ENCODE measurements at regions not wholly inside any gene's neighbourhood (a gene's known extent, or its start where the extent isn't known, plus 50 kb on each side); places are given as distances from the start of the nearest gene placed in this dataset.
"Not testable (repeated sequence)": the region's sequence is repeated elsewhere in the genome, so short reads cannot be mapped to it uniquely, and the experiment has no call there.

DNA sequence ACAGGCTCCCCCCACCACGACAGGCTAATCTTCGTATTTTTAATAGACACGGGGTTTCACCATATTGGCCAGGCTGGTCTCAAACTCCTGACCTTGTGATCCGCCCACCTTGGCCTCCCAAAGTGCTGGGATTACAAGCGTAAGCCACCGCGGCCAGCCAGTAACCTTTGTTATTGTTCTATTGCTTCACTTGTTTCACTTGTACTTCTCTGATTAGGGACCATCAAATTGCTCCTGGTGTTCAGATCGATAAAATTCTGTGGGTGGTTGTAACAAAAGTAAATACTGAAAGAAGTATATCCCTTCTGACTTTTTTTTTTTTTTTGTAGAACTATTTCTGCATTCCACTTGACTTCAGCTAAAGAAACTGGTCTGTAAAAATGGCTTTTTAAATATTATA lies 445.5 kb upstream of the CDH10 start:
- Histone ChIP-seq H3F3A (ENCODE audit: insufficient read depth) (no peaks in the 10 kb centered on the region), H3K4me3 (ENCODE audit: insufficient read depth, low read length, poor library complexity, severe bottlenecking) (no peak overlapping the region), H3K36me3 (ENCODE audit: low read length) (no peaks in the 10 kb centered on the region), H4K20me1 (ENCODE audit: low read depth, low read length) (no peaks in the 10 kb centered on the region), H3K9me2 (replicated peaks; ENCODE audit: insufficient read depth, low read length) (no peaks in the 10 kb centered on the region), H3K27ac (ENCODE audit: low read depth, low read length) (no peak overlapping the region), H3K4me2 (ENCODE audit: low read depth, low read length, poor library complexity, severe bottlenecking) (no peak overlapping the region), H3K9me3 (ENCODE audit: insufficient read depth, low read length) (no peaks in the 10 kb centered on the region), H3K79me2 (ENCODE audit: insufficient read depth, low read length) (no peaks in the 10 kb centered on the region), H2AFZ (ENCODE audit: low read depth, low read length, severe bottlenecking) (peak overlapping the region; percentile 74), H3K27me3 (ENCODE audit: low read length) (no peaks in the 10 kb centered on the region), H3K9ac (ENCODE audit: low read length) (no peak overlapping the region)
- no peak for TF ChIP-seq EZH2phosphoT487 (conservative IDR thresholded peaks at IDR 0.05; ENCODE audit: low read length)
- TF ChIP-seq, protein P1, sequence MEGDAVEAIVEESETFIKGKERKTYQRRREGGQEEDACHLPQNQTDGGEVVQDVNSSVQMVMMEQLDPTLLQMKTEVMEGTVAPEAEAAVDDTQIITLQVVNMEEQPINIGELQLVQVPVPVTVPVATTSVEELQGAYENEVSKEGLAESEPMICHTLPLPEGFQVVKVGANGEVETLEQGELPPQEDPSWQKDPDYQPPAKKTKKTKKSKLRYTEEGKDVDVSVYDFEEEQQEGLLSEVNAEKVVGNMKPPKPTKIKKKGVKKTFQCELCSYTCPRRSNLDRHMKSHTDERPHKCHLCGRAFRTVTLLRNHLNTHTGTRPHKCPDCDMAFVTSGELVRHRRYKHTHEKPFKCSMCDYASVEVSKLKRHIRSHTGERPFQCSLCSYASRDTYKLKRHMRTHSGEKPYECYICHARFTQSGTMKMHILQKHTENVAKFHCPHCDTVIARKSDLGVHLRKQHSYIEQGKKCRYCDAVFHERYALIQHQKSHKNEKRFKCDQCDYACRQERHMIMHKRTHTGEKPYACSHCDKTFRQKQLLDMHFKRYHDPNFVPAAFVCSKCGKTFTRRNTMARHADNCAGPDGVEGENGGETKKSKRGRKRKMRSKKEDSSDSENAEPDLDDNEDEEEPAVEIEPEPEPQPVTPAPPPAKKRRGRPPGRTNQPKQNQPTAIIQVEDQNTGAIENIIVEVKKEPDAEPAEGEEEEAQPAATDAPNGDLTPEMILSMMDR (IDR thresholded peaks at IDR 0.05; ENCODE audit: insufficient read depth, low read length, poor library complexity, severe bottlenecking): no peak

DNA sequence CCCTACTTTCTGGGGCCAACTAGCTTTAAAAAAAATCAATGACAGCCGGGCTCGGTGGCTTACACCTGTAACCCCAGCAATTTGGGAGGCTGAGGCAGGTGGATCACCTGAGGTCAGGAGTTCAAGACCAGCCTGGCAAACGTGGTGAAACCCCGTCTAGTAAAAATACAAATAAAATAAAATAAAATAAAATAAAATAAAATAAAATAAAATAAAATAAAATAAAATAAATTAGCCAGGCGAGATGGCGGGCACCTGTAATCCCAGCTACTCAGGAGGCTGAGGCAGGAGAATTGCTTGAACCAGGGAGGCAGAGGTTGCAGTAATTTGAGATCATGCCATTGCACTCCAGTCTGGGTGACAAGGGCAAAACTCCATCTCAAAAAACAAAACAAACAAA lies 443.9 kb upstream of the CDH10 start:
- H3K9ac ChIP-seq (ENCODE audit: low read length); H2AFZ ChIP-seq (ENCODE audit: low read depth, low read length, severe bottlenecking); H3F3A ChIP-seq (ENCODE audit: insufficient read depth); H3K9me3 ChIP-seq (ENCODE audit: insufficient read depth, low read length); H3K27me3 ChIP-seq (ENCODE audit: low read length); H4K20me1 ChIP-seq (ENCODE audit: low read depth, low read length); H3K4me2 ChIP-seq (ENCODE audit: low read depth, low read length, poor library complexity, severe bottlenecking); H3K27ac ChIP-seq (ENCODE audit: low read depth, low read length); H3K36me3 ChIP-seq (ENCODE audit: low read length); H3K4me3 ChIP-seq (ENCODE audit: insufficient read depth, low read length, poor library complexity, severe bottlenecking); H3K9me2 ChIP-seq (replicated peaks; ENCODE audit: insufficient read depth, low read length); H3K79me2 ChIP-seq (ENCODE audit: insufficient read depth, low read length): not testable (repeated sequence)

DNA sequence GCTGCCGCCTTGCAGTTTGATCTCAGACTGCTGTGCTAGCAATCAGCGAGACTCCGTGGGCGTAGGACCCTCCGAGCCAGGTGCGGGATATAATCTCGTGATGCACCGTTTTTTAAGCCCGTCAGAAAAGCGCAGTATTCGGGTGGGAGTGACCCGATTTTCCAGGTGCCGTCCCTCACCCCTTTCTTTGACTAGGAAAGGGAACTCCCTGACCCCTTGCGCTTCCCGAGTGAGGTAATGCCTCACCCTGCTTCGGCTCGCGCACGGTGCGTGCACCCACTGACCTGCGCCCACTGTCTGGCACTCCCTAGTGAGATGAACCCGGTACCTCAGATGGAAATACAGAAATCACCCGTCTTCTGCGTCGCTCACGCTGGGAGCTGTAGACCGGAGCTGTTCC lies 438.5 kb upstream of the CDH10 start:
- not testable (repeated sequence) for H3F3A ChIP-seq (ENCODE audit: insufficient read depth); H2AFZ ChIP-seq (ENCODE audit: low read depth, low read length, severe bottlenecking); H3K9ac ChIP-seq (ENCODE audit: low read length); H3K79me2 ChIP-seq (ENCODE audit: insufficient read depth, low read length); H3K27me3 ChIP-seq (ENCODE audit: low read length); H3K4me2 ChIP-seq (ENCODE audit: low read depth, low read length, poor library complexity, severe bottlenecking); H3K9me2 ChIP-seq (replicated peaks; ENCODE audit: insufficient read depth, low read length); H3K4me3 ChIP-seq (ENCODE audit: insufficient read depth, low read length, poor library complexity, severe bottlenecking); H4K20me1 ChIP-seq (ENCODE audit: low read depth, low read length); H3K27ac ChIP-seq (ENCODE audit: low read depth, low read length); H3K9me3 ChIP-seq (ENCODE audit: insufficient read depth, low read length); H3K36me3 ChIP-seq (ENCODE audit: low read length)

GRCh38 chr5:25066239-25066638 lies 421.5 kb upstream of the CDH10 start:
- Histone ChIP-seq H3F3A (ENCODE audit: insufficient read depth) (no peaks in the 10 kb centered on the region), H3K4me3 (ENCODE audit: insufficient read depth, low read length, poor library complexity, severe bottlenecking) (no peak overlapping the region), H3K27me3 (ENCODE audit: low read length) (no peaks in the 10 kb centered on the region), H3K4me2 (ENCODE audit: low read depth, low read length, poor library complexity, severe bottlenecking) (no peak overlapping the region), H3K36me3 (ENCODE audit: low read length) (no peaks in the 10 kb centered on the region), H3K9ac (ENCODE audit: low read length) (no peak overlapping the region), H3K9me2 (replicated peaks; ENCODE audit: insufficient read depth, low read length) (no peaks in the 10 kb centered on the region), H2AFZ (ENCODE audit: low read depth, low read length, severe bottlenecking) (no peak overlapping the region), H3K79me2 (ENCODE audit: insufficient read depth, low read length) (no peaks in the 10 kb centered on the region), H4K20me1 (ENCODE audit: low read depth, low read length) (no peaks in the 10 kb centered on the region), H3K9me3 (ENCODE audit: insufficient read depth, low read length) (no peaks in the 10 kb centered on the region), H3K27ac (ENCODE audit: low read depth, low read length) (no peak overlapping the region)
- TF ChIP-seq EZH2phosphoT487 (conservative IDR thresholded peaks at IDR 0.05; ENCODE audit: low read length): no peak
- TF ChIP-seq, protein P1 (IDR thresholded peaks at IDR 0.05; ENCODE audit: insufficient read depth, low read length, poor library complexity, severe bottlenecking): no peak

All from SU-DHL-6 (cell line).